ENCODE measurements at regions not wholly inside any gene's neighbourhood (a gene's known extent, or its start where the extent isn't known, plus 50 kb on each side); places are given as distances from the start of the nearest gene placed in this dataset.

- H2AFZ ChIP-seq (ENCODE audit: low read length) = no peak overlapping the region
- H3K23me2 ChIP-seq (ENCODE audit: low read depth, low read length) = no peaks in the 10 kb centered on the region
- ChIA-PET CTCF (ENCODE audit: partially characterized antibody) (interaction anchor here (1.1 kb wide), 1 partner anchor 62 kb away, joined by 3 read pairs; no protein-coding TSS in a partner anchor), POLR2A (ENCODE audit: partially characterized antibody) (no interaction called here)
- 71% methylated on average over 3 of the region's 3 CpGs; no CpG with 5 or more reads in 1 of the 2 experiments for WGBS, 2 experiments (ENCODE audit: extremely low coverage in 1 of 2, insufficient coverage in 1 of 2, insufficient read length in 1 of 2, insufficient replicate concordance in 2 of 2, low coverage in 1 of 2, low lambda C conversion rate in 2 of 2, missing lambda C conversion rate in 1 of 2)
- no peak overlapping the region for H2BK120ac ChIP-seq (replicated peaks; ENCODE audit: low read depth, low read length)
- no peak overlapping the region for H2BK5ac ChIP-seq (ENCODE audit: low read depth, low read length)
- TF ChIP-seq TAF1 (IDR thresholded peaks at IDR 0.05; ENCODE audit: low read depth, low read length) (no peak), RAD21 (IDR thresholded peaks at IDR 0.05 in 1 of 2, conservative IDR thresholded peaks at IDR 0.05 in 1 of 2; ENCODE audit: low read depth in 2 of 2, low read length in 2 of 2) (no peak), GABPA (IDR thresholded peaks at IDR 0.05; ENCODE audit: borderline replicate concordance, insufficient read depth, low read length) (no peak), POLR2AphosphoS5 (IDR thresholded peaks at IDR 0.05; ENCODE audit: low read depth, low read length) (no peak), BCL11A (IDR thresholded peaks at IDR 0.05; ENCODE audit: low read depth in 2 of 2, low read length in 2 of 2) (no peak), POLR2A (IDR thresholded peaks at IDR 0.05; ENCODE audit: control extremely low read depth in 1 of 2, low read depth in 2 of 2, low read length in 2 of 2) (no peak), CHD2 (IDR thresholded peaks at IDR 0.05; ENCODE audit: low read length) (no peak), CBX5 (IDR thresholded peaks at IDR 0.05; ENCODE audit: low read depth, low read length) (no peak), EZH2 (IDR thresholded peaks at IDR 0.05; ENCODE audit: low read depth, low read length, severe bottlenecking) (no peak), CHD1 (IDR thresholded peaks at IDR 0.05; ENCODE audit: low read depth, low read length) (no peak), SP1 (IDR thresholded peaks at IDR 0.05; ENCODE audit: low read depth, low read length) (no peak), GTF2F1 (IDR thresholded peaks at IDR 0.05; ENCODE audit: borderline replicate concordance, low read depth, low read length) (no peak), YY1 (IDR thresholded peaks at IDR 0.05; ENCODE audit: low read depth, low read length) (no peak), NRF1 (IDR thresholded peaks at IDR 0.05; ENCODE audit: low read depth, low read length) (no peak), E2F6 (IDR thresholded peaks at IDR 0.05) (no peak)
- no peak overlapping the region for H3K9ac ChIP-seq (replicated peaks in 1 of 4; ENCODE audit: extremely low read depth in 1 of 4, low read depth in 3 of 4, low read length in 3 of 4)
- no peak overlapping the region for H3K27ac ChIP-seq (ENCODE audit: low read depth, low read length)
- no peaks in the 10 kb centered on the region for H3K79me2 ChIP-seq (ENCODE audit: control insufficient read depth in 1 of 2, insufficient read depth in 2 of 2, low read length in 2 of 2)
- H3K9me3 ChIP-seq (ENCODE audit: insufficient read depth in 2 of 2, low read depth in 1 of 2, low read length in 1 of 2) = no peaks in the 10 kb centered on the region
- DNase-seq (ENCODE audit: low read depth in 1 of 2, low spot score in 2 of 2) (no peak), FAIRE-seq (no peak)
- H3K18ac ChIP-seq (ENCODE audit: extremely low read depth, low read length) = no peak overlapping the region
- H4K91ac ChIP-seq (replicated peaks; ENCODE audit: insufficient read length, low read length) = no peak overlapping the region
- H3K27me3 ChIP-seq (replicated peaks in 1 of 4; ENCODE audit: control insufficient read depth in 3 of 4, extremely low read depth in 1 of 4, insufficient read depth in 3 of 4, low read length in 3 of 4) = no peaks in the 10 kb centered on the region
- H3K4me2 ChIP-seq (ENCODE audit: insufficient read depth in 1 of 2, low read depth in 2 of 2, low read length in 2 of 2) = no peak overlapping the region
- no peak overlapping the region for H4K5ac ChIP-seq (ENCODE audit: insufficient read length, low read depth, low read length)
- no peaks in the 10 kb centered on the region for H3K4me1 ChIP-seq (replicated peaks in 1 of 4; ENCODE audit: control insufficient read depth in 3 of 4, insufficient read depth in 4 of 4, low read length in 3 of 4)
- H2AK5ac ChIP-seq (ENCODE audit: low read depth, low read length) = no peak overlapping the region
- no peak overlapping the region for H3K4me3 ChIP-seq (ENCODE audit: extremely low read depth in 1 of 4, insufficient read depth in 2 of 4, low read depth in 3 of 4, low read length in 4 of 4)
- H3K4ac ChIP-seq (replicated peaks; ENCODE audit: insufficient read length, low read depth, low read length) = no peak overlapping the region
- H3K79me1 ChIP-seq (ENCODE audit: low read depth, low read length) = no peaks in the 10 kb centered on the region
- no peak overlapping the region for H2BK15ac ChIP-seq (ENCODE audit: low read length)
- no peak overlapping the region for H2BK20ac ChIP-seq (ENCODE audit: low read length)
- H4K20me1 ChIP-seq (replicated peaks in 1 of 2; ENCODE audit: control insufficient read depth in 1 of 2, insufficient read depth in 2 of 2, low read length in 2 of 2) = no peaks in the 10 kb centered on the region
- no peak overlapping the region for H2BK12ac ChIP-seq (ENCODE audit: low read depth, low read length)
- no peak overlapping the region for H4K8ac ChIP-seq (ENCODE audit: extremely low read depth, insufficient read depth, low read length)
- H3K23ac ChIP-seq (ENCODE audit: insufficient read length) = no peak overlapping the region
- H3K36me3 ChIP-seq (ENCODE audit: control insufficient read depth in 2 of 4, insufficient read depth in 4 of 4, low read length in 3 of 4) = no peaks in the 10 kb centered on the region
- no peak overlapping the region for H3K56ac ChIP-seq (replicated peaks; ENCODE audit: insufficient read length, low read depth, low read length)
- H3K14ac ChIP-seq (ENCODE audit: insufficient read length) = no peak overlapping the region
These were observed 273.3 kb upstream of the RASGEF1B start for GRCh38 chr4:81745050-81745449.

Data from H1 (cell line).